Brain microvascular endothelial cell (primary cell): ENCODE measurements at regions not wholly inside any gene's neighbourhood (a gene's known extent, or its start where the extent isn't known, plus 50 kb on each side); places are given as distances from the start of the nearest gene placed in this dataset.

ENCODE experiments used
- DNase-seq: peaks from one replicate; pipeline ENCODE4 v3.0.0-alpha.2; 2020
- H3K27ac ChIP-seq: fragments of 250-450 bp; sonication (Bioruptor Pico); 2 replicates; pipeline ENCODE4 v1.5.1; 2020; ENCODE audit warnings: mild to moderate bottlenecking, moderate library complexity
- H3K27me3 ChIP-seq: fragments of 250-450 bp; sonication (Bioruptor Pico); replicated peaks from 2 replicates; pipeline ENCODE4 v1.5.1; 2020; ENCODE audit warnings: mild to moderate bottlenecking
- H3K36me3 ChIP-seq: fragments of 250-450 bp; sonication (Bioruptor Pico); replicated peaks from 2 replicates; pipeline ENCODE4 v1.5.1; 2020; ENCODE audit warnings: mild to moderate bottlenecking
- H3K4me3 ChIP-seq: 2 replicates; pipeline ENCODE4 v1.5.1; 2011; ENCODE audit warnings: low read depth, mild to moderate bottlenecking, control low read depth, low read length, moderate library complexity
- in situ Hi-C: cut with HindIII; loops from 2 replicates; pipeline ENCODE4 v1.10.0; 2017; ENCODE audit warnings: low sequenced_read_pairs, low pct_ligation_motif_present
- TF ChIP-seq, protein P1 (sequence below): IDR thresholded peaks from 2 replicates; pipeline ENCODE4 v1.5.1; 2011; ENCODE audit warnings: low read depth, mild to moderate bottlenecking, moderate library complexity, low read length, control low read depth, inconsistent platforms; ENCODE audit errors: missing control alignments

DNA sequence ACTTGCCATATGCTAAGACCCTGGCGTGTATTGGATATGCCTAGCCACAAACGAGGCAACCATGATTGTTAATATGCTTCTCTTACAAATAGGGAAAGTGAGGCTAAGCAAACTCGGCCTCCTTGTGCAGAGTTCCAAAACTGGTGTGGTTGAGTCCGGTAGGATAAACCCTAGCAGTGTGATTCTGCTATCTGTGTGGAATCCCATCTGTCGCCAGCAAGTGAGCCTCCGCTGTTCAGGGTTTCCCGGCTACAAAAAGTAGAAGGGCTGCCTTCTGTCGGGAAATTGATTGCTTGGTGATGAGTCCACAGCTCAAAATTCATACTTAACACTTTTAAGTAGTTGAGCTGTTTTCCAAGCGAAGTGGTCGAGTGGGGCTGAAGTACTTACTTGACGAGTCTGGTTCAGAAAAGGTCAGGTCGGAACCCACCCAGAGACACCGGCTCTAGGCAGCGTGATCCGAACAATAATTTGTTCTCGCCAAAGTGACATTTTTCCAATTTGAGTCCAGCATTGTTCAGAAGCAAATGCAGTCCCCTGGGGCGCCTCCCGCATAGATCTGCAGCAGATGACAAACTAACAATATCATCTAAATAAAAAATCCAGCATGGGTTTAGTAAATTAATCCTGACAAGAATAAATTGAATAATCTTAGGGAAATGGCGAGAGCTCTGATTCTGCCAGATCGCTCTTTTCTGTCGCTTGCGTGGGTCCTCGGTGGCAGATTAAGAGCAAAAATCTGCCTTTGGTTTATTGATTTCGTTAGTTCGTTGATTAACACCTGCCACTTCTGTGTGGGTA, 686.7 kb upstream of the RBFOX1 start:
- in situ Hi-C loops: no loop called here
- Histone ChIP-seq H3K27ac (no peak overlapping the region), H3K27me3 (no peaks in the 10 kb centered on the region), H3K4me3 (no peak overlapping the region), H3K36me3 (no peaks in the 10 kb centered on the region)
- TF ChIP-seq, protein P1, sequence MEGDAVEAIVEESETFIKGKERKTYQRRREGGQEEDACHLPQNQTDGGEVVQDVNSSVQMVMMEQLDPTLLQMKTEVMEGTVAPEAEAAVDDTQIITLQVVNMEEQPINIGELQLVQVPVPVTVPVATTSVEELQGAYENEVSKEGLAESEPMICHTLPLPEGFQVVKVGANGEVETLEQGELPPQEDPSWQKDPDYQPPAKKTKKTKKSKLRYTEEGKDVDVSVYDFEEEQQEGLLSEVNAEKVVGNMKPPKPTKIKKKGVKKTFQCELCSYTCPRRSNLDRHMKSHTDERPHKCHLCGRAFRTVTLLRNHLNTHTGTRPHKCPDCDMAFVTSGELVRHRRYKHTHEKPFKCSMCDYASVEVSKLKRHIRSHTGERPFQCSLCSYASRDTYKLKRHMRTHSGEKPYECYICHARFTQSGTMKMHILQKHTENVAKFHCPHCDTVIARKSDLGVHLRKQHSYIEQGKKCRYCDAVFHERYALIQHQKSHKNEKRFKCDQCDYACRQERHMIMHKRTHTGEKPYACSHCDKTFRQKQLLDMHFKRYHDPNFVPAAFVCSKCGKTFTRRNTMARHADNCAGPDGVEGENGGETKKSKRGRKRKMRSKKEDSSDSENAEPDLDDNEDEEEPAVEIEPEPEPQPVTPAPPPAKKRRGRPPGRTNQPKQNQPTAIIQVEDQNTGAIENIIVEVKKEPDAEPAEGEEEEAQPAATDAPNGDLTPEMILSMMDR: no peak
- DNase-seq: no peak

DNA sequence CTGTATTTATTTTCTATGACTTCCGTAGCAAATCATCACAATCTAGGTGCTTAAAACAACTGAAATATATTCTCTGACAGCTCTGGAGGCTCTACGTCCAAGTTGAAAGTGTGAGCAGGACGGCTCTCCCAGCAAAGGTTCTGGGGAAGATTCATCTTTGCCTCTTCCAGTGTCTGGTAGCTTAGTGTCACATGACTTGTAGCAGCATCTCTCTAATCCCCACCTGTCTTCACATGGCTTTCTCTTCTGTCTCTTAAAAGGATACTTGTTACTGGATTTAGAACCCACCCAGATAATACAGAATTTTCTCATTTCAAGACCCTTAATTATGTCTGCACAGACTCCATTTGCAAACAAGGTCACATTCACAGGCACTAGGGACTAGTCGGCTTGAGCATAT, 687.7 kb upstream of the RBFOX1 start:
- no peak overlapping the region for H3K4me3 ChIP-seq
- TF ChIP-seq, protein P1: no peak
- no peaks in the 10 kb centered on the region for H3K36me3 ChIP-seq
- in situ Hi-C loops: no loop called here
- no peak overlapping the region for H3K27ac ChIP-seq
- DNase-seq: no peak
- no peaks in the 10 kb centered on the region for H3K27me3 ChIP-seq

DNA sequence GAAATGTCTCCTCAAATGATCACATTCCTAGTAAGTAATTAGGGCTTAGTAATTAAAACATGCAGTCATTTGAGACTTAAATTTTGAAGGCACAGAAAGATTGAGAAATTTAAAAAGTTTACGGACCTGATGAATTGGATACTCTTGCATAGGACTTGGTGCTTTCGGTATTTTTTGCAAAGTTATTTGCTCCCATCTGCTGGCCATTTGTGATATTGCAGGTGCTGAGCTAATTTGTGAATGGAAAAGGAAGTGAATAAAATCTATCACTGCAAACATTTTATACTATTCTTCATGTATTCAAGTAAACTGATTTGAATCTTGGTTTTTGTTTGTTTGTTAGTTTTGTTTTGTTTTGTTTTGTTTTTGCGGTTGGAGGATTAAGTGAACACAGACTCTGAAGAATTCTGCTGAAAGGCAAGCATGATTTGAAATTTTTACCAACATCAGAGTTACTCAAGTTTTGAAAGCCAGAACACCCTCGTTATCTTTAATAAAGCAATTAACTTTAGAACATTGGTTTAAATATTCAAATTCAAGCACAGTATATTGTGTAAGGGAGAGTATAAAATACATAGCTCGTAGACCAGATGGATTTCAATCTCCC, 689.5 kb upstream of the RBFOX1 start:
- in situ Hi-C loops: no loop called here
- no peaks in the 10 kb centered on the region for H3K27me3 ChIP-seq
- DNase-seq: peak; percentile 69
- no peak overlapping the region for H3K4me3 ChIP-seq
- H3K27ac ChIP-seq: no peak overlapping the region
- H3K36me3 ChIP-seq: no peaks in the 10 kb centered on the region
- TF ChIP-seq, protein P1: peak; percentile 76

DNA sequence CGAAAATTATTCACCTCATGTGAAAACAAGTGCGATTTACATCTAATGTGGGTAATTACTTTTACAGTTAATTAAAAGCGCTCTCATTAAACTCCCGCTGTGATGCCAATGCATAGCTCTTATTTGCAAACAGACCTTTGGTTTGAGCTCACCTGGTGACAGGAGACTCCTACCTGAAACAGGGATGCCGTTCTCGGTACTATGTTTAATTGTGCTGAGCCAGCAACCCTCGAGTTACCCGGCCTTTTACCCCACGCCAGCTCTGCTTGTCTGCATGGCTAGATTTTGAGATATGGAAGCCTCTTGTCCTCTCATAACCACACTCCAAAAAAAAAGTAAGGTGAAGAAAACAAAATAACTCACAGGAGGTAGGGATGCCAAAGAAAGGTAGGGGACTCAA, 690.4 kb upstream of the RBFOX1 start:
- TF ChIP-seq, protein P1: no peak
- H3K27me3 ChIP-seq: no peaks in the 10 kb centered on the region
- in situ Hi-C loops: no loop called here

DNA sequence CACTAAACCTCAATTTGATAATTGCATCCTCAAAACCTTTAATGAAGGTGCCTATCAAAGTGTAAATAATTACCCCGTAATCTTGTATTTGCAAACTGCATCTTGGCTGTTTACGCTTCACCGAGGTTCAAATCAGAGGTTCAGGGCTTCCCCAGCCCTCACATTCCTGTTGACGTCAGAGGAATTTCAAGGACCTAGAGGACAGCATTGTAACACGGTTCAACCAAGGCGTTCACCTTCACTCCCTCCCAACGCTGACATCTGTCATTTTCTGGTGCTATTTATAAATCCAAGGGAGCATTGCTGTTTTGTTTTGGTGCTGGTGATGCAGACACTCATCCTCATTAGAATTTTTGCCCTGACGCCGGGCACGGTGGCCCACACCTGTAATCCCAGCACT, 691.6 kb upstream of the RBFOX1 start:
- Histone ChIP-seq H3K36me3 (no peaks in the 10 kb centered on the region), H3K4me3 (no peak overlapping the region), H3K27ac (no peak overlapping the region), H3K27me3 (no peaks in the 10 kb centered on the region)
- DNase-seq: no peak
- TF ChIP-seq, protein P1: no peak
- in situ Hi-C loops: no loop called here

More for the DNA sequence above, 690.4 kb upstream of the RBFOX1 start:
- DNase-seq: no peak
- Histone ChIP-seq H3K27ac (no peak overlapping the region), H3K4me3 (no peak overlapping the region), H3K36me3 (no peaks in the 10 kb centered on the region)
